ENCODE measurements at regions not wholly inside any gene's neighbourhood (a gene's known extent, or its start where the extent isn't known, plus 50 kb on each side); places are given as distances from the start of the nearest gene placed in this dataset.

DNA sequence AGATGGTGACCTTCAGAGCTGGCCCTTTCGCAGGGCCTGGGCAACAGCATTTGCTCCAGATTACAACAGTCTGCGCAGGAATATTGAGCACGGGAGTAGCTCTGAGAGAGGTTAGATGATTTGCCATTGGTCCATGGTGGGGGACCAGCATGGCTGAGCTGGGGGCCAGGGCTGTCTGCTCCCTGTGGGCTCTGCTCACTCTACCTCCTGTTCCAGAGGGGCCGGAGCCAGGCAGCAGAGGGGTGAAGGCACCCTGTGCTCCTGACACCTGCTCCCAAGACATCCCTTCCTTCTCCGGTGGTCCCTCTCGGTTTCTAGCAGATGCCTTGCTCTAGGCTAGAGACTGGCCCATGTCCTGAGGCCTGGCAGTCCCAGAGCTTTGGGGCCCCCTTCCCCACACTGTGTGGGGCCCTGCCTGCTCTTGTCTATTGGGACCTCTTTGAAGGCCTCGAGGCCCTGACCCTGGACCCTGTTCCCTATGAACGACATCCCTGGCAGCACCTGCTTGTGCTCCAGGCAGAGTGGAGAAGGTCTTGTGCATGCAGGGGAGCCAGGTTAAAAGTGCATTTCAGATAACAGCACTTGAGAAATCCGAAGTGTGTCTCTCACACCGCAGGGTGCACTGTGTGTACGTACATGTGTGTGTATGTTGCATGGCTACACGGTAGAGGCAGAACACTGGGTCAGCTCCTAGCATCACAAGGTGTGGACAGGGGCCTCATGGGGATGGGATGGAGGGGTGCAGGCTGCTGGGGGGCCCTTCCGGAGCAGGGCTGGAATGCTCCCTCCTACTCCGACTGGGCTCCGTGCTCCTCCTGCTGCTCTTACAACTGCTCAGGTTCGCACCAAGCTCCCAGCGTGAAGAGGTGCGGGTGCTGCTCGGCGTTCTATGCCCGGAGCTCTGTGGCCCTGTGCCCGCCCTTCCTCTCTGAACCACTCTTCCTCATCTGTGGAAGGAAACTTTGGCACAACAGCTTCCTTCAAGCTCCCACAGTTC is 123.3 kb upstream of the B3GAT1 start:
- ATAC-seq: no peak
- DNase-seq (ENCODE audit: low read depth, low spot score): no peak
- Histone ChIP-seq H3K4me3 (ENCODE audit: low read depth in 2 of 2, low read length in 2 of 2) (no peak overlapping the region), H3K27me3 (ENCODE audit: control insufficient read depth, insufficient read depth, low read length) (peaks cover 8% of the 10 kb centered on the region), H3K4me1 (ENCODE audit: control insufficient read depth, insufficient read depth, low read length) (no peaks in the 10 kb centered on the region), H3K9me3 (ENCODE audit: control insufficient read depth, insufficient read depth, low read depth, low read length) (no peaks in the 10 kb centered on the region), H3K36me3 (ENCODE audit: control insufficient read depth, insufficient read depth, low read length) (no peaks in the 10 kb centered on the region; the same call in 1 of the 2 replicates), H3K27ac (ENCODE audit: low read length) (no peak overlapping the region)
- in situ Hi-C loops (cut with HindIII; ENCODE audit: low pct_unique_long_range_greater_than_20kb, low sequenced_read_pairs): no loop called here
- no TSS peak for BruUV-seq (replicated peaks)
- ChIA-PET POLR2A (no interaction called here), CTCF (no interaction called here)
- no peak for TF ChIP-seq SIN3A (IDR thresholded peaks at IDR 0.05; ENCODE audit: borderline replicate concordance, insufficient read depth, low read depth, low read length)
- TF ChIP-seq, protein P1, sequence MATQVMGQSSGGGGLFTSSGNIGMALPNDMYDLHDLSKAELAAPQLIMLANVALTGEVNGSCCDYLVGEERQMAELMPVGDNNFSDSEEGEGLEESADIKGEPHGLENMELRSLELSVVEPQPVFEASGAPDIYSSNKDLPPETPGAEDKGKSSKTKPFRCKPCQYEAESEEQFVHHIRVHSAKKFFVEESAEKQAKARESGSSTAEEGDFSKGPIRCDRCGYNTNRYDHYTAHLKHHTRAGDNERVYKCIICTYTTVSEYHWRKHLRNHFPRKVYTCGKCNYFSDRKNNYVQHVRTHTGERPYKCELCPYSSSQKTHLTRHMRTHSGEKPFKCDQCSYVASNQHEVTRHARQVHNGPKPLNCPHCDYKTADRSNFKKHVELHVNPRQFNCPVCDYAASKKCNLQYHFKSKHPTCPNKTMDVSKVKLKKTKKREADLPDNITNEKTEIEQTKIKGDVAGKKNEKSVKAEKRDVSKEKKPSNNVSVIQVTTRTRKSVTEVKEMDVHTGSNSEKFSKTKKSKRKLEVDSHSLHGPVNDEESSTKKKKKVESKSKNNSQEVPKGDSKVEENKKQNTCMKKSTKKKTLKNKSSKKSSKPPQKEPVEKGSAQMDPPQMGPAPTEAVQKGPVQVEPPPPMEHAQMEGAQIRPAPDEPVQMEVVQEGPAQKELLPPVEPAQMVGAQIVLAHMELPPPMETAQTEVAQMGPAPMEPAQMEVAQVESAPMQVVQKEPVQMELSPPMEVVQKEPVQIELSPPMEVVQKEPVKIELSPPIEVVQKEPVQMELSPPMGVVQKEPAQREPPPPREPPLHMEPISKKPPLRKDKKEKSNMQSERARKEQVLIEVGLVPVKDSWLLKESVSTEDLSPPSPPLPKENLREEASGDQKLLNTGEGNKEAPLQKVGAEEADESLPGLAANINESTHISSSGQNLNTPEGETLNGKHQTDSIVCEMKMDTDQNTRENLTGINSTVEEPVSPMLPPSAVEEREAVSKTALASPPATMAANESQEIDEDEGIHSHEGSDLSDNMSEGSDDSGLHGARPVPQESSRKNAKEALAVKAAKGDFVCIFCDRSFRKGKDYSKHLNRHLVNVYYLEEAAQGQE (IDR thresholded peaks at IDR 0.05; ENCODE audit: insufficient read depth in 1 of 2, low read depth in 2 of 2, low read length in 1 of 2): no peak
- intact Hi-C loops (cut with micrococcal nuclease; ENCODE audit: unreplicated experiment): no loop called here

GRCh38 chr11:134533511-134533910 is 121.5 kb upstream of the B3GAT1 start:
- no peak for TF ChIP-seq POLR2AphosphoS5 (IDR thresholded peaks at IDR 0.05; ENCODE audit: low read depth, low read length)
- TF ChIP-seq CTCF (IDR thresholded peaks at IDR 0.05): no peak
- TF ChIP-seq, protein P1 (IDR thresholded peaks at IDR 0.05; ENCODE audit: insufficient read depth in 1 of 2, low read depth in 2 of 2, low read length in 1 of 2): no peak
- no peak for TF ChIP-seq TCF7L2 (IDR thresholded peaks at IDR 0.05; ENCODE audit: low read depth, low read length)
- TF ChIP-seq SIN3A (IDR thresholded peaks at IDR 0.05; ENCODE audit: borderline replicate concordance, insufficient read depth, low read depth, low read length): no peak
- Histone ChIP-seq H3K4me3 (ENCODE audit: low read depth in 2 of 2, low read length in 2 of 2) (no peak overlapping the region), H3K9me3 (ENCODE audit: control insufficient read depth, insufficient read depth, low read depth, low read length) (no peaks in the 10 kb centered on the region), H3K27me3 (ENCODE audit: control insufficient read depth, insufficient read depth, low read length) (peaks cover 10% of the 10 kb centered on the region), H3K36me3 (ENCODE audit: control insufficient read depth, insufficient read depth, low read length) (no peaks in the 10 kb centered on the region; the same call in 1 of the 2 replicates), H3K4me1 (ENCODE audit: control insufficient read depth, insufficient read depth, low read length) (no peaks in the 10 kb centered on the region), H3K27ac (ENCODE audit: low read length) (no peak overlapping the region)
- CTCF ChIA-PET: no interaction called here
- BruUV-seq (replicated peaks): no TSS peak
- in situ Hi-C loops (cut with HindIII; ENCODE audit: low pct_unique_long_range_greater_than_20kb, low sequenced_read_pairs): no loop called here
- POLR2A ChIA-PET: no interaction called here
- ATAC-seq (no peak), DNase-seq (ENCODE audit: low read depth, low spot score) (no peak)
- intact Hi-C loops (cut with micrococcal nuclease; ENCODE audit: unreplicated experiment): no loop called here

Measured in Panc1 (cell line).